GM12891 (cell line): ENCODE measurements at regions not wholly inside any gene's neighbourhood (a gene's known extent, or its start where the extent isn't known, plus 50 kb on each side); places are given as distances from the start of the nearest gene placed in this dataset.

Experiments
- PAX5 ChIP-seq: IDR thresholded peaks from 2 replicates; pipeline ENCODE4 v1.6.1; 2011; ENCODE audit warnings: low read length, moderate library complexity, mild to moderate bottlenecking; ENCODE audit not compliant: insufficient read depth, severe bottlenecking
- POLR2A ChIP-seq: IDR thresholded peaks from 2 replicates; pipeline ENCODE4 v1.6.1; 2011; ENCODE audit warnings: low read depth, low read length, control low read depth
- POLR2AphosphoS5 ChIP-seq: IDR thresholded peaks from 2 replicates; pipeline ENCODE4 v1.6.1; 2011; ENCODE audit warnings: low read depth, low read length, control low read depth
- POU2F2 ChIP-seq: IDR thresholded peaks from 2 replicates; pipeline ENCODE4 v1.6.1; 2011; ENCODE audit warnings: low read depth, mild to moderate bottlenecking, control low read depth, low read length, moderate library complexity

DNA sequence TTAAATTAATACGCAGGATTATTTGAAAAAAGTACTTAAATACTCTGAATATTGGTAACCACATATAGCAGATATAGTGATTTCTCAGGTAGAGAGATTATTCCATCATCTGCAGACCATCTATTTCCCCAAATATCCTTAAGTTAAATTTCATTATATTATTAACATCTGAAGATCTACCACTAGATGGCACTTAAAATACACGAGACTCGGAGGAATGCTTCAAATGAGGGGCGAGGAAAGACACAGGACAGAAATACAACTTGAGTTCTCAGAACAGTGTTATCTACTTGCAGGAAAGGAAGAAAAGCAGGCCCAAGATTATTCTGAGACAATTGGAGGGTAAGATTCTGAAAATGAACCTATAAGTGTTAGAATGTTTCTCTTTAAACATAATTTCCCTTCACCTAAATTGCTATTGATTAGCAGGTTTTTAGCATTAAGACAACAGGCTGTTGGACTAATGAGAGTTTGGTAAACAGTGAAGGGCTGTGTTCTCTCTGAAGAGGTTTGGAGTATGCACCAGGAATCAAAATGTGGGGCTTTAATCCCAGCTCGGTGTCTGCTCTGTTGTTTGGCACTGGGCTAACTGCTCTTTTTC lies 76.9 kb upstream of the GCFC2 start:
- TF ChIP-seq POLR2A (no peak), POU2F2 (no peak), POLR2AphosphoS5 (no peak), PAX5 (no peak)
